Iris pigment epithelial cell (primary cell): ENCODE measurements at regions not wholly inside any gene's neighbourhood (a gene's known extent, or its start where the extent isn't known, plus 50 kb on each side); places are given as distances from the start of the nearest gene placed in this dataset.

Experiments
- DNase-seq: peaks from one replicate; pipeline ENCODE4 v3.0.0-alpha.2; 2011; ENCODE audit warnings: low read depth

DNA sequence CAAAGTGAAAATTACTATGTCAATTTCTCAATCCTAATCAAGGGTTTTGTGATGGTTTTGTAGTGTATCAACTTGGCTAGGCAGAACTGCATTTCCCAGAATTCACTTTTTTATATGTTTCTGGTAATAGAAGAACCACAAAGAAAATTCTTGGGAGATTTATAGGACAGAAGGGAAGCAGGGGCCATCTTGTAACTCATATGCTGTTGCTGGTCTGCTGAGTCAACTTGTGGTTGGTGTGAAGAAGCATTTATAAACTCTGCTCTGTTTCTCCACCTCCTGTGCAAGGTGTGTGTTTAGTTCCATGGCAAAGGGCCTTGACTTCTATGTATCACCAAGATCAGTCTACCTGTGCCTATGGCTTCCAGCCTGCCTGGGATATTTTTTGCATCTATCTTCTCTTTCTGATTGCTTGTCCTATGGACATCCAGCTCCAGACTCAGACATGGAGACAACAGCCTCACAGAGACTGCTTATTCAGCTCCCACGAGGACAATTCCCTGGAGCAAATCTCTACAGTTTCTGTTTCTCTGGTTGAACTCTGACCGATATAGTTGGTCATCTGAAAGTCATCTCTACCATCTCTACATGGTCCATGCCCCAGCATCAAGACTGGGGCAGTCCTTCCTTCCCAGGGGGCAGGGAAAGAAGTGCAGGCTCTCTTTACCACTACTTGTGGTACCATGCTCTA lies 364.3 kb upstream of the DDHD1 start:
- peak; percentile 41 for DNase-seq

DNA sequence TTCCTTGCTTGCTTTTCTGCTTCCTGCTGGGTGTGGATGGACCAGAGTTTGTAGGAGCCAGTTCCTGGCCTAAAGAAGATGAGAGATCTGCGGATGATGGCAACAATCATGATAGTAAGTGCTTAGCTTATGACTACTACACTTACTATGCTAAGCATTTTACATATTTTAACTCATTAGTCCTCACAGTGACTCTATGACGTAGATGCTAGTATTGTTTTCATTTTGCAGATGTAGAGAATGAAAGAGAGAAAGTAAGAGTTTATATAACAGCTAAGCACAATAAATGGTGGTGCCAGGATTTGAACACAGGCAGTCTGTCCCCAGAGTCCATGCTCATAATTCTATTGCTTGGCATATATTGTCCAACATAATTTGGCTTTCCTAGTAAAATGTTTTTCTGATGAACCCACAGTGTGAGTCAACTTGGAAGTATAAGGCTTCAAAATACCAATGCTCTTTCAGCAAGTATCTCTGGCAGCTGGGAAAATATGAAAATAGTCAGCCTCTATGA lies 363.2 kb upstream of the DDHD1 start:
- DNase-seq = peak; percentile 80

DNA sequence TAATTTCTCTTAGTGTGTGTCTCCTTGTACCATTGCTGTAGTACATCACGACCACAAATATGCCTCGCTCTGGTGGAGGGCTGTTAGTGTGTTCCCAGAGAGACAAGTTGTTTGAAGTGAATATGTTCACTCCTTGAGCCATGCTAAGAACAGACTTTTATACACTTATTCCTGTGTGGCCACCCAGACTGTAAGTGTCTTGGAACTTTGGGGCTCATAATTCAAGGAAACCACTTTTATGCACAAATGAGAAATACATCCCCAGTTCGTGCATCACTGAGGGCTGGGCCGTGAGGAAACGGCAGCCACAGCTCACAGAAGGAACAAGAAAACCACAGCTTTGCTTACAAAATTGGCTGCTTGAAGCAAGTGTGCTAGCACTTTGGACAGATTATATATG lies 362.2 kb upstream of the DDHD1 start:
- DNase-seq = peak; percentile 40

DNA sequence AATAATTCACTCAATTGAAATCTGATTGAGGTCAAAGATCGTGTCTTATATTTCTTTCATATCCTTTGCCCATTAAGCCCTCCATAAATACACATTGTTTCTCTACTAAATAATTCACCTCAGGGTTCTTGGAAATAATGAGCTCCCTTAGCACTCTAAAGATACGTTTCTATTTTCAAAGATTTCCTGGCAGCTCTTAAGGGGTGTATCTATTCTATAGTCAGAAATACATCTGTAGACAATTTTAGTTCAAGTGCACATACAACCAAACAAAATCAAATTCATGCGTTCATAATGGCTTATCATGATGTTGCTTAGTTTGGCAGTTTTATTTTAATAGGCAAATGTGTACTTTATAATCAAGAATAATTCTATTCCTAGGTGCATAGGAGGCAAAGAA lies 361.1 kb upstream of the DDHD1 start:
- no peak for DNase-seq

DNA sequence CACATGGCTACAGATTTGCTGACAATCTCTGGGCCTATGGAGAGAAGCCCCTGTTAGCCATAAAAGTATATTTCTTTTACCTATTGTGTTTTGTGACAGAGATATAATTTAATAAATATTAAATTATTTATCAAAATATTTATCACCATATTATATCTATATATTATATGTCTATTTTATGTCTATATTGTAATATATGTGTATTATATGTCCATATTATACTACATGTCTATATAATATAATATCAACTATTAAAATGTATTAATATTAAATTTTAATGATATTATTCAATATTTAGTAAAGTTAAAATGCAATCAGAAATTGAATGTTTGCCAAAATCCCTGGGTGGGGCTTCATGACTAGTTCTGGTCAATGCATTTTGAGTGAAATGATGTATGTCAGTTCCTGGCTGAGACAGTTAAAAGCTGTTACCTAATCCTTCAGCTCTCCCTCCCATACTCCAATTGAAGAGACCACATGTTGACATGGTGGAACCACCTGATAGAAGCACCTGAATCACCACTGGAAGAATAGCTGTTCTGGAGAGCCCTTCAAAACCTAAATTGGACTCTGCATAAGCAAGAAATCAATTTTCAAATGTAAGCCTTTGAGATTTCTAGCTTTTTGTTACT lies 357.3 kb upstream of the DDHD1 start:
- no peak for DNase-seq

DNA sequence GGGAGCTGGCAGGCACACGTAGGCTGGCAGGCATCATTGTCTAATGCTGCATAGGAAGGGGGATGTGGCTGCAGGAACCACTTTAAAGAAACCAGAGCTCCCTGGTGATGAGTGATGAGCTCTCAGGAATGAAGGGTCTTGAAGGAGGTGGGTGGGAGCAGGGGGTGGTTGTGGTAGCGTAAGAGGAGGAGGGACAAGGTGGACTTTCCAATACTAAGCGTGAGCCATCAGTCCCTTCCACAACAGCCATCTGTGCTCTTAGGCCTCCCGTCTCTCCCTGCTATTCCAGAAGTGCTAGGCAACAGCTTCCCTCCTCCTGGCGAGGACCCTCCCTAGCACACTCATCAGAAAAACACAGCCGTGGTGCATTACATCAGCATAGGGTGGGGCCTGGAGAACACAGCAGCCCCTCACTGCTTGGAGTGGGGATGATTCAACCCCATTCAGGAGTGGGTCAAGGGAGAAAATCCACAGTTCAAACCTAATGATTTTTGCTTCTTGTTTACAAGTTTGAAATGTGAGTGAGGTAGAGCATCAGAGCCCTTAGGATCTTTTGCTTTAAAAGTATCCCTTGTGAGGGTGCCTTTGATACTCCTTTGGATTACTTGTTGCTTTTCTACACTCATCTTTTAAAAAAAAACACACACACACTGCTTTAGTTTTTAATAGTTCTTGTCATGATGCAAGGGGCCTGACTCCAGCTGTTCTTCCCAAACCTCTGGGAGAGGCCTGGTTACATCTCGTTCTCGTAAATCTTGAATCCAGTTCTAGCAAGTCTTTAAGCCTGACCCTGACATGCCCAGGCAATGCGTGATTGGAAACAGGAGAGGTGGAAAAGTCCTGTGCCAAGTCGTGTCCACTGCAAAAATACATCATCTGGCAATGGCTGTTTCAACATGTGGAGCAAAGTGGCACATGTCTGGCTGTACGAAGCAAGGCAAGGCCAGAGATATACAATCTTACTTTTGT lies 356.4 kb upstream of the DDHD1 start:
- DNase-seq = peak; percentile 34

DNA sequence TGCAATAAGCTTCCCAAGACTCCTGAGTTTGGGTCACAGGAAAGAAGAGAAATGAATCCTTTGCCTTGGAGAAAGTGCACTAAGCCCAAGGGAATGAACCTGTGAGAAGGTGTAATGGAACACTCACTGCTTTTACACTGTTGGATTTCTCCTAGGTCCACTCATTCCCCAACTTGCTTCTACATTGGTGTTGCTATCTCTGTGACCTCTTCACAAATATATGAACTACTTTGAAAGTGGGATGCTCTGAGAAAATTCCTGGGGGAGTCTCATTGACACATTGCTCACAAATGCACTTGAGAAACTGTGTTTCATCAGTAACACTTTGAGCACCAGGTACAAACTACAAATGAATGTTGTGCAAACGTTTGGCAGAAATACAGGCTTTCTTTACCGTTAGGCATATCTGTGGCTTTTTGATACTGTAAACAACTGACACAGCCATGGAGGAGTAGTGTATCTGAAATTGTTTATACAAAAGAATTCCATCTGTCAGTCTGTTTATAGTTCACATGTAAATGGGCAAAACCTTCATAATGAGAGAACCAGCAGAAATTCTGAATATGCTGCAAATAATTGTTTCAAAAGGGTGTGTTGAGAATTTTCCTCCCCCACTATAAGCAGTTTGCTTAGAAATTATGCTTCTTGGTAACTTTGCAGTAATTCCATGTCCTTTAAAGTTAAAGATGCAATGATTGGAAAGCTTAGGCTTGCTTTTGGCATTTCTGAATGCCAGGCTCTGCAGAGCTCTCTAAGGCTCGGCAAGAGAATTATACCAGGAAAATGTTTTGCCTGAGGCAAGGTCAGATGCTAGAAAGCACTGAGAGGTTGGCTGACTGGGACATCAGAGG lies 348.5 kb upstream of the DDHD1 start:
- DNase-seq = peak; percentile 94

DNA sequence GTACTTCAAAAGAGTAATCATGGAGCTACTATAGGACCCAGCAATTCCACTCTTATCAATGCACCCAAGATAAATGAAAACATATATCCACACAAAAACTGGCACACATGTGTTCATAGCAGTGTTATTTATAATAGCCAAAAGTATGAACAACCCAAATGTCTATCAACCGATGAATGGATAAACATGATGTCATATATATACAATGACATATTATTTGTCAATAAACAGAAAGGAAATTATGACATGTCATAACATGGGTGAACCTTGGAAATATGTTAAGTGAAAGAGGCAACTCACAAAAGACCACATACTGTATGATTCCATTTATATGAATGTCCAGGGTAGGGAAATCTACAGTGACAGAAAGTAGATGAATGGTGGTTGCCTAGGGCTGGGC lies 347.1 kb upstream of the DDHD1 start:
- no peak for DNase-seq

DNA sequence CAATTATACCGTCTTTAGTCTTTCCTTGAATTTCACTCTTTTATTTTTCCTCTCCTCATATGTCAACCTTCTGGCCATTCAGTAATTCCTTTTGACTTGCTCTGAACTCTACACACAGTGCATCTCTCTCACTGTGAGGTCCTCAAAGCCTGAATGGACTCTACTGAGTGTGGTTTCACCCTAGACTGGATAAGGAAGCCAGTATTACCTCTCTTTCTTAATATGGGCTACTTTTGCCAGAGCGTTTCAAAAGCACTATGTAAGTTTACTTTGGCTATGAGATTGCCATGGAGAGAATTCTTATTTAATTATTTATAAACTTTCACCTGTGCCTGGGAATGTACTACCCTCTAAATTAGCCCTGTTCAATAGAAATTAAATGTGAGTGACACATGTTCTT lies 343.5 kb upstream of the DDHD1 start:
- DNase-seq = no peak

DNA sequence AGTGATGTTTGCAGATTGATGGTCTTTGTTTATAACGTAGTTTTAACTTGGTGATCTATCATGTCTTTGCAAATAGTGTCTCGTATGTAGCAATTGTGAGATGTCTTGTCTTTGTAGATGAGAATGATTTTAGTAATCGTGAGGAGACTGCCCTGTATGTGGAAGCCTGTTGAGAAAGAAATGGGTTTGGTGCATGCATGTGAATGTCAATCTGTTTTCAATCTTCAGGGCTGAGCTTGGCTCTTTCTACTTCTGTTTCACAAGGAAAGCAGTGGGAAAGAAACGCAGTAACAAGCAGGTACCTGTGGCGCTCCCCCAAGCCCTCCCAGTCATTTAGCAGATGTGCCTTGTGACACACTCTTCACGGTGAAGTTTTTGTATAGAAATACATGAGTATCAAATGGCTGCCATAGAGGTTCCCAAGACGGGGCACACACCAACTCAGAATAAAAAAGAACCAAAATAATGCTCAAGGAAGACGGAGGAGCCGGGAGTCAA lies 342.8 kb upstream of the DDHD1 start:
- DNase-seq = no peak

DNA sequence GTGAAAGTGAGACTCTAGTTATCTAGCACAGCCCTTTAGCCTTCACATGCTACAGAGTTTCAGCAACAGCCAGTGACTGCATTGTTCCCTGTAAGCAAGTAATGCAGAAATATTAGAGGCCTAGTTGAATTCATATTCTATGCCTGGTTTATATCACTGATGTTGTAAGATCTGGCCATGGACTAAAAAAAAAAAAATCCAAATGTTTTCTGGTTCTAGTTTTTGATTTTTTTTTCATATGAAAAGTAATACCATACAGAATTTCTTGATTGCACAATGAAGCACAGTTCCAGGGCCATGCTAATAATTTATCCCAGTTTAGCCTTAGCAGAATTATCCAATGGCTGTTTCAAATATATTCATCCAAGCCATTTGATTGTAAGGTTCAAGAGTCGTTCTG lies 341.5 kb upstream of the DDHD1 start:
- no peak for DNase-seq

DNA sequence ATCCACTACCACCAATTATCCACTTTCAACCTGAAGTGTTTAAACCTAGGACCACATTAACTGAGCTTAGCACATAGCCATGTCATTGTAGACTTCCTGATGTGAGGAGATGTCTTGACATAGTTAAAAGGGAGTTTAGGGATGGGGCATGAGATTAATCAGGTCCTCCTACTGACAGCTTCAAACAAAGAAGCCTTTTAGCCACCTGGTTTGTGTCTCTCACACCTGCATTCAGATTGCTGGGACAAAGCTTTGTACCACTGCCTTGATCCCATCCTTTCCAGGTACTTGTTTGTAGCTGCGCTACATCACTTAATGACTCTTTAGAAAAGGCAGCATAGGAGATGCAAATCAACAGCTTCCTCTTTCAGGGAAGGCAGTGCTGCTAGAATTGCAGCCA lies 340.7 kb upstream of the DDHD1 start:
- no peak for DNase-seq

DNA sequence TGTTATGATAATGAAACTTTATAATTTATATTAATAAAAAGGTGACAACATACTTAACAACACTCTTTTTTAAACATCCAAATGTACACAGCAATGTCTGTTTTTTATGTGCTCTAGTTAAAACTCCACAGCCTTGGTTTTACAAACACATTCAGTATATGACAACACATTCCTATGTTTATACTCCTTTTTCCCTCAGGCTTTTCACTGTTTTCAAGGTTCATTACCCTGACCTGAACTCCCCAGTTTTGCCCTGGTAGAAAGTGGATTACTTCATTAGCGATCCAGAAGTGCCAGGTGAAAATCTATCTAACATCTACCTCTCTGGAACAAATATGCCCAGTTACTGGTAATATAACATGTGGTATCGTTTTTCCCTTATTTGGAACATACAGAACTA lies 340.2 kb upstream of the DDHD1 start:
- DNase-seq = no peak

DNA sequence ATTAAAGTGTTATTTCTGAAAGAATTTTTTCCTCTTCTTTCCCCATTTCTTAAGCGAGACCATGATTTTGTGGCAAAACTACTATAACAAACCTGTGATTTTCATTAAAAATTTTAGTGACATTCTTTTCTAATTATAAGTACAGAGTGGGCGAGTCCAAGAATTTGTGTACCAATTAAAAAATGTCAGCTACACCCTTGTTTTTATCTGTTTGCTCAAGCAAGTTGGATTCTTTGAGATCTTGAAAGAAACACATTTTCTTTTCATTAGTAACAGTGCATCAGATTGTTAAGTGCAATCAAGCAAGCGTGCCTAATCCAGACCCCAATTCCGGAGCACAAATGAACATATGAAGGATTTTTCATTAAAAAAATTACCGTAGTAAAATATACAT lies 338.8 kb upstream of the DDHD1 start:
- DNase-seq = no peak

DNA sequence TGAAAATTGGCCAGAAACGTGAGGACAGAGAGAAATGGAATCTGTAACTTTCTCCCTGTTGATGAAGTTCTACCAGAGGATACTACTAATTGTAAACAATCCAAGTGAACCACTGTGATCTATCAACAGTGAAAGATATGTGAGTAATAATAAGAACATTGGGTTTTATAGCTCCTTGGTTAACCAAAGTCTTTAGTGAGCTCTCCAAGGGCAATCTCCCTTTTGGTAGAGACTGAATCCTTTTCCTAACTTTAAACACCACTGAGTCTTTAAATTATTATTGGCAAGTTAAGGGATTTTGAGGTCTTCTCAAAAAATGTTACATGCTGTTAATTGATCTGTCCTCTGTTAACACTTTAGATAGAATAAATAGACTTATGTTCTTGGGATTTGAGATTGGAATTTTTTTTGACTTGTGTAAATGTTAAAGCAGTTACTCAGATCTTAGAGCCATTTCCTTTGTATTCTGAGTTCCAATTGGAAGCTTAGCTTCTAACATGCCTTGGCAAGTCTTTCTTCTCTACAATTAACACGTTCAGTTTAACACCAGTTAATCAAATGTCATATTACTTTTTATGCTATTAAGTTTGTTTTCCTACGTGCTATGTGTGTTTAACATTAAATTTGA lies 338.2 kb upstream of the DDHD1 start:
- DNase-seq = peak; percentile 33

DNA sequence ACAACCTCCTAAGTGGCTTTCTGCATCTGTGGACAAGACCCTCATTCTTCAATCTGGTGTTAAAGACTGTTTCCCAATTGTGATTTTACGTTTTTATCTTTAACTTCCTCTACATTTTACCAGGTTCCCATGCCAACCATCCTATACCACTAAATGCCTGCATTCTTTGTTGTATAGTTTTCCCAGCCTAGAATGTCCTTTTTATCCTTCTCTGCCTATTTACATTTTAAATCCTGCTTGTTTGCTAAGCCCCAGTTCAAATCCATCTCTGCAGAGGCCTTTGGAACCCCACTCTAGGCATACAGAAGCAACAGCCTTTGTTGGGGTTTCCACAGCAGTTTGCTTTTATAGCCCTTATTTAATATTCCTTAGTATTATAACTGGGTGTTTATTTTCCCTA lies 325.1 kb upstream of the DDHD1 start:
- no peak for DNase-seq

DNA sequence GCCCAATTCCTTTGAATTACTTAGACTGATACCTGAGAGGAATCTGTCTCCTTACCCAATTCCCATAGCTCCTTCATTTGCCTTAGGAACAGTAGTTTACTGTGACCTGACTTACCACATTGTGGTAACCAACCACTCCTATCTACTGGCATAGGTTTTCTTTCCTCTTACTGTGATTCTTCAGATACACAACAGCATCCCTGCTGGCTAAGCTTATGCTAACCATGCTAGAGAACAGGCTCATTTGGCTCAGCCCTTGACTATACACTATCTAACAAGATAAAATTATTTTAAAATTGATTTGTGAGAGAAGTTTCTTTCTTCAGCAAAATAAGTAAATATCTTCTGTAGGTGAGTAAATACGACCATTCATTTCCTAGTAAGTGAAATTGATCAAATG lies 320.4 kb upstream of the DDHD1 start:
- no peak for DNase-seq

DNA sequence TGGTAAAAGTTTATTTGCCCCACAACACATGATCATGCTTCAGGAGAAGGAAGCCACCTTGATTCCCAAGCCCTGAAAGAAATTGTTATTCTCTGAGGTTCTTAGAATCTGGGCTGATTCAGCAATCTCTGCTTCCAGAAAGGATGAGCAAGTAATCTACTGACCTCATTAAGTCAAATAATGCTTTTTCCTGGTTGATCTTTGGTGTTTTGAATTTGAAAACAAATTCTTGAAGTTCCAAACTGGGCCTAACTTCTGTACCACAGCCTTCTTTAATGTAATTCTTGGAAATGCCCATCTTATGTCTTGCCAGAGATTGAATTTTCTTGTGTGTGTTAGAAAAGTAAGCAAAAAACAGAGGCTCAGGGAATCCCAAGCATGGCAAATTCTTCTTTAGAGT lies 319.2 kb upstream of the DDHD1 start:
- no peak for DNase-seq

DNA sequence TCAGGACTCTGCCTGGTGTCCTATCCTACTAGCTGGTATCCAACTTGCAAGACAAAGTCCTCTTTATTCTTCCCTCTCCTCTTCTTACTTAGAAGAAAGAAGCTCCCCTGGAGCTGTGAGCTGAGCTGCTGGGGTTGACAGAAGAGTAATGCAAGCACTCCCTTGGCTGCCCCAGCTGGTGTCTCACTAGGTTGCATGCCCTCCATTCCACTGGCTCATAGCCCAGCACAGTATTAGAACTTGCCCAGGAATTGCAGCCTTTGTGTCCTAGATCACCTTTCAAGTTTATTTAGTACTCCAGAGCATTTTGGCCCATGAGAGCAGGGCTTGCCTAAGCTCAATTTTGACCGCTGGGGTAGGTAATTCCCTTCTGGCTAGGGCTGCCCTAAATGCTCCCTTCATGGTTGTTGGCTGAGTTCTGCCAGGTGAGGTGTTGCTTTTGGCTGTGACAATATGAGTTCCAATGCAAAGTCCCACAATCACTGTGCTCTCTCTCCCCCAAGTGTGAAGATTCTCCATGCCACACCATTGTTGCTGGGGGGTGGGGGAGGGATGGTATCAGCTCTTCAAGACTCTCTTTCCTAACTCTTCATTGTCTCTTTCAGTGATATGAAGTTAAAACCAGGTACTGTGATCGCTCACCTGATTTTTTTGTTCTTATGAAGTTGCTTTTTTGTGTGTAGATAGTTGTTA lies 317.4 kb upstream of the DDHD1 start:
- DNase-seq = peak; percentile 56

DNA sequence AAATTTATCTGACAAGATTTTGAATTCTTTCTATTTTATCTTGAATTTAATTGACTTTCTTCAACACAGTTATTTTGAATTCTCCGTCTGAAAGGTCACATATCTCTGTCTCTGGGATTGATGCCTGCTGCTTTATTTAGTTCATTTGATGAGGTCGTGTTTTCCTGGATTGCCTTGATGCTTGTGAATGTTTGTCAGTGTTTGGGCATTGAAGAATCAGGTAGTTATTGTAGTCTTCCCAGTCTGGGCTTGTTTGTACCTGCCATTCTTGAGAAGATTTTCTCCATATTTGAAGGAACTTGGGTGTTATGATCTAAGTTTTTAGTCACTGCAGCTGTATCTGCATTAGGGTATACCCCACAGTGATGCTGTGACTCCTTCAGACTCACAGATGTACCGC lies 315.8 kb upstream of the DDHD1 start:
- DNase-seq = no peak

DNA sequence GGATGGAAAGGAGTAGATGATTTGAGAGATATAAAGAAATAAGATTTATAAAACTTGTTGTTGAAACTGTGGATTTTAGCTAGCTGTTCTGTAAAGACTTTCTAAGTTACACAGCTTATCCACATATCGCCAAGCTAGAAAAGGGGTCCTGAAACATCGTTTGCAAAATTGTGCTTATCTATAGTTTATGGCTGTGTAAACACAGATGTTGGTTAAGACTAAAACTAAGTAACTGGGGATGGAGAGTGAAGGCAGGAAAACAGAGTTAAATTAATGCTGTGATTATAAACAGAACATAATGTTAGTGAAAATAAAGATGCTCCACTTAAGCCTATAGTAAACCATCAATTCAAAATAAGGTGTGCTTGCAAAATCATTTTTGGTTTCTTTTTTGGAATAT lies 311.3 kb upstream of the DDHD1 start:
- no peak for DNase-seq
